ENCODE measurements at regions not wholly inside any gene's neighbourhood (a gene's known extent, or its start where the extent isn't known, plus 50 kb on each side); places are given as distances from the start of the nearest gene placed in this dataset.

DNA sequence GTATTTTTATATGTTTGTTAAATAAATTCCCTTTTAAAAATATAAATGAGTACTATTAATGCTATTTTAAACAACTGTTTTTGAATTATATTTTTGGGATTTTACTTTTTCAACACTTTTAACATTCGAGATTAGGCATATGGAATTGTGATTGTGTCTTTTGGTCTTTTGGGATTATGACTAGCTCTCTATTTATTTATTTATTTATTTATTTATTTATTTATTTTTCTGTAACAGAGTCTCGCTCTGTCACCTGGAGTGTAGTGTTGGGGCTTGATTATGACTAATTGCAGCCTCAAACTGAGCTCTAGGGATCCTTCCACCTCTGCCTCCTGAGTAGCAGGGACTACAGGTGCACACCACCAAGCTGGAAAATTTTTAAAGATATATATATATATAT, 1101.6 kb downstream of the FAM133A start:
- in situ Hi-C loops (cut with HindIII; ENCODE audit: low pct_ligation_motif_present, low sequenced_read_pairs), result no loop called here
- TF ChIP-seq, protein P1, sequence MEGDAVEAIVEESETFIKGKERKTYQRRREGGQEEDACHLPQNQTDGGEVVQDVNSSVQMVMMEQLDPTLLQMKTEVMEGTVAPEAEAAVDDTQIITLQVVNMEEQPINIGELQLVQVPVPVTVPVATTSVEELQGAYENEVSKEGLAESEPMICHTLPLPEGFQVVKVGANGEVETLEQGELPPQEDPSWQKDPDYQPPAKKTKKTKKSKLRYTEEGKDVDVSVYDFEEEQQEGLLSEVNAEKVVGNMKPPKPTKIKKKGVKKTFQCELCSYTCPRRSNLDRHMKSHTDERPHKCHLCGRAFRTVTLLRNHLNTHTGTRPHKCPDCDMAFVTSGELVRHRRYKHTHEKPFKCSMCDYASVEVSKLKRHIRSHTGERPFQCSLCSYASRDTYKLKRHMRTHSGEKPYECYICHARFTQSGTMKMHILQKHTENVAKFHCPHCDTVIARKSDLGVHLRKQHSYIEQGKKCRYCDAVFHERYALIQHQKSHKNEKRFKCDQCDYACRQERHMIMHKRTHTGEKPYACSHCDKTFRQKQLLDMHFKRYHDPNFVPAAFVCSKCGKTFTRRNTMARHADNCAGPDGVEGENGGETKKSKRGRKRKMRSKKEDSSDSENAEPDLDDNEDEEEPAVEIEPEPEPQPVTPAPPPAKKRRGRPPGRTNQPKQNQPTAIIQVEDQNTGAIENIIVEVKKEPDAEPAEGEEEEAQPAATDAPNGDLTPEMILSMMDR (IDR thresholded peaks at IDR 0.05; ENCODE audit: low read depth, low read length, missing control alignments), result no peak
- Histone ChIP-seq H3K27me3 (replicated peaks) (no peaks in the 10 kb centered on the region), H3K36me3 (replicated peaks) (no peaks in the 10 kb centered on the region), H3K27ac (no peak overlapping the region), H3K4me3 (ENCODE audit: low read depth, low read length) (no peak overlapping the region)
- no peak for DNase-seq

- H3K27ac ChIP-seq, result no peak overlapping the region
- no peak for DNase-seq
- H3K27me3 ChIP-seq (replicated peaks), result no peaks in the 10 kb centered on the region
- no peak overlapping the region for H3K4me3 ChIP-seq (ENCODE audit: low read depth, low read length)
- in situ Hi-C loops (cut with HindIII; ENCODE audit: low pct_ligation_motif_present, low sequenced_read_pairs), result no loop called here
- H3K36me3 ChIP-seq (replicated peaks), result no peaks in the 10 kb centered on the region
- TF ChIP-seq, protein P1 (IDR thresholded peaks at IDR 0.05; ENCODE audit: low read depth, low read length, missing control alignments), result no peak
Measured at GRCh38 chrX:94813541-94813940, 1139.5 kb downstream of the FAM133A start.

- DNase-seq, result no peak
- in situ Hi-C loops (cut with HindIII; ENCODE audit: low pct_ligation_motif_present, low sequenced_read_pairs), result no loop called here
- Histone ChIP-seq H3K36me3 (replicated peaks) (no peaks in the 10 kb centered on the region), H3K27me3 (replicated peaks) (no peaks in the 10 kb centered on the region), H3K27ac (no peak overlapping the region), H3K4me3 (ENCODE audit: low read depth, low read length) (no peak overlapping the region)
- TF ChIP-seq, protein P1 (IDR thresholded peaks at IDR 0.05; ENCODE audit: low read depth, low read length, missing control alignments), result no peak
Measured at GRCh38 chrX:94814216-94814615, 1140.2 kb downstream of the FAM133A start.

GRCh38 chrX:94830717-94831116, 1156.7 kb downstream of the FAM133A start:
- Histone ChIP-seq H3K4me3 (ENCODE audit: low read depth, low read length) (no peak overlapping the region), H3K27me3 (replicated peaks) (no peaks in the 10 kb centered on the region), H3K36me3 (replicated peaks) (no peaks in the 10 kb centered on the region), H3K27ac (no peak overlapping the region)
- in situ Hi-C loops (cut with HindIII; ENCODE audit: low pct_ligation_motif_present, low sequenced_read_pairs), result no loop called here
- no peak for DNase-seq
- TF ChIP-seq, protein P1 (IDR thresholded peaks at IDR 0.05; ENCODE audit: low read depth, low read length, missing control alignments), result no peak

DNA sequence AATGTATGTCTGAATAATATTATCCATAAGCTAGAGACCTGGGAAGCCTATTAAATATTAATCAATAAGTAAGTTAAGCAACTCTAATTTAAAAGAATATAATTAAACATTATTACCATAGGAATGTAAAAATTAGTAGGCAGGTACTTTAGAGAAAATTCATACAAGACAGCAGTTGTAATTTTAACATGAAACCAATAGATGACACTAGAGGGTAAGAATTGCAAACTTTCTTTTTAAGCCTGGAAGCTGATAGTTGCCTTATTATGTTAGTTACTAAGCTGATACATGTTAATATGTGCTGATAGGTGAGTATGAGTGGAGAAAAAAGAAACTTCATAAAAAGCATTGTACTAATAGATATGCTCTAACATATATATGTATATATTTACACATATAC, 1157.4 kb downstream of the FAM133A start:
- TF ChIP-seq, protein P1 (IDR thresholded peaks at IDR 0.05; ENCODE audit: low read depth, low read length, missing control alignments), result no peak
- no peaks in the 10 kb centered on the region for H3K27me3 ChIP-seq (replicated peaks)
- no peak overlapping the region for H3K4me3 ChIP-seq (ENCODE audit: low read depth, low read length)
- in situ Hi-C loops (cut with HindIII; ENCODE audit: low pct_ligation_motif_present, low sequenced_read_pairs), result no loop called here
- DNase-seq, result no peak
- no peak overlapping the region for H3K27ac ChIP-seq
- no peaks in the 10 kb centered on the region for H3K36me3 ChIP-seq (replicated peaks)

- no peak overlapping the region for H3K4me3 ChIP-seq (ENCODE audit: low read depth, low read length)
- no peaks in the 10 kb centered on the region for H3K27me3 ChIP-seq (replicated peaks)
- TF ChIP-seq, protein P1 (IDR thresholded peaks at IDR 0.05; ENCODE audit: low read depth, low read length, missing control alignments), result no peak
- no peaks in the 10 kb centered on the region for H3K36me3 ChIP-seq (replicated peaks)
- in situ Hi-C loops (cut with HindIII; ENCODE audit: low pct_ligation_motif_present, low sequenced_read_pairs), result no loop called here
- no peak for DNase-seq
- H3K27ac ChIP-seq, result no peak overlapping the region
Measured at GRCh38 chrX:94834226-94834625, 1160.2 kb downstream of the FAM133A start.
